Trophoblast cell (in vitro differentiated cells and primary cell): ENCODE measurements at regions not wholly inside any gene's neighbourhood (a gene's known extent, or its start where the extent isn't known, plus 50 kb on each side); places are given as distances from the start of the nearest gene placed in this dataset.
"Not testable (repeated sequence)": the region's sequence is repeated elsewhere in the genome, so short reads cannot be mapped to it uniquely, and the experiment has no call there.

Experiments
- DNase-seq, 2 donors: peaks; one replicate each; pipeline ENCODE4 v3.0.0-alpha.2; 2016
- H2AFZ ChIP-seq: 2 replicates; pipeline ENCODE4 v1.6.1; 2013; ENCODE audit warnings: low read length, moderate library complexity, mild to moderate bottlenecking; ENCODE audit not compliant: insufficient read depth, poor library complexity
- H2AK5ac ChIP-seq: 2 replicates; pipeline ENCODE4 v1.6.1; 2013; ENCODE audit warnings: mild to moderate bottlenecking, low read length
- H2BK120ac ChIP-seq: 2 replicates; pipeline ENCODE4 v1.6.1; 2013; ENCODE audit warnings: low read length, mild to moderate bottlenecking, moderate library complexity; ENCODE audit not compliant: insufficient read depth, poor library complexity
- H2BK12ac ChIP-seq: 2 replicates; pipeline ENCODE4 v1.6.1; 2013; ENCODE audit warnings: mild to moderate bottlenecking, low read length, moderate library complexity
- H2BK5ac ChIP-seq: 2 replicates; pipeline ENCODE4 v1.6.1; 2013; ENCODE audit warnings: low read length, low read depth, moderate library complexity, mild to moderate bottlenecking; ENCODE audit not compliant: poor library complexity
- H3K14ac ChIP-seq: 2 replicates; pipeline ENCODE4 v1.6.1; 2013; ENCODE audit warnings: mild to moderate bottlenecking, low read length
- H3K18ac ChIP-seq: 2 replicates; pipeline ENCODE4 v1.6.1; 2013; ENCODE audit warnings: mild to moderate bottlenecking, low read length
- H3K23ac ChIP-seq: 2 replicates; pipeline ENCODE4 v1.6.1; 2013; ENCODE audit warnings: low read length
- H3K27ac ChIP-seq: 2 replicates; pipeline ENCODE4 v1.5.1; 2013; ENCODE audit warnings: low read depth, mild to moderate bottlenecking, inconsistent platforms, low read length, moderate library complexity
- H3K27me3 ChIP-seq: 2 replicates; pipeline ENCODE4 v1.6.1; 2013; ENCODE audit warnings: inconsistent platforms, mild to moderate bottlenecking, low read length, moderate library complexity; ENCODE audit not compliant: insufficient read depth
- H3K36me3 ChIP-seq, 2 experiments: 1 replicate in 1 of 2; 2 replicates in 1 of 2; pipeline ENCODE4 v1.6.1; 2013; ENCODE audit warnings: low read length in 2 of 2, mild to moderate bottlenecking in 2 of 2, moderate library complexity in 1 of 2; ENCODE audit not compliant: insufficient read depth in 2 of 2, control insufficient read depth in 1 of 2
- H3K4ac ChIP-seq: 2 replicates; pipeline ENCODE4 v1.6.1; 2013; ENCODE audit warnings: low read depth, mild to moderate bottlenecking, low read length, moderate library complexity
- H3K4me1 ChIP-seq, 2 experiments: 1 replicate in 1 of 2; 2 replicates in 1 of 2; pipeline ENCODE4 v1.6.1; 2013; ENCODE audit warnings: low read length in 2 of 2, mild to moderate bottlenecking in 2 of 2, moderate library complexity in 1 of 2; ENCODE audit not compliant: insufficient read depth in 2 of 2, control insufficient read depth in 1 of 2
- H3K4me2 ChIP-seq: 2 replicates; pipeline ENCODE4 v1.6.1; 2013; ENCODE audit warnings: inconsistent platforms, mild to moderate bottlenecking, low read length, moderate library complexity
- H3K4me3 ChIP-seq: 2 replicates; pipeline ENCODE4 v1.5.1; 2013; ENCODE audit warnings: mild to moderate bottlenecking, low read depth, low read length, inconsistent platforms
- H3K79me1 ChIP-seq: one replicate; pipeline ENCODE4 v1.6.1; 2013; ENCODE audit warnings: low read length
- H3K79me2 ChIP-seq: 2 replicates; pipeline ENCODE4 v1.6.1; 2013; ENCODE audit warnings: low read length, mild to moderate bottlenecking; ENCODE audit not compliant: control insufficient read depth, insufficient read depth, poor library complexity
- H3K9ac ChIP-seq: 2 replicates; pipeline ENCODE4 v1.6.1; 2013; ENCODE audit warnings: mild to moderate bottlenecking, low read length
- H3K9me3 ChIP-seq: 2 replicates; pipeline ENCODE4 v1.6.1; 2013; ENCODE audit warnings: low read depth, mild to moderate bottlenecking, control low read depth, inconsistent platforms, low read length; ENCODE audit not compliant: insufficient read depth
- H4K12ac ChIP-seq: 2 replicates; pipeline ENCODE4 v1.6.1; 2013; ENCODE audit warnings: low read depth, mild to moderate bottlenecking, low read length, moderate library complexity
- H4K8ac ChIP-seq: 2 replicates; pipeline ENCODE4 v1.6.1; 2013; ENCODE audit warnings: low read depth, mild to moderate bottlenecking, low read length, moderate library complexity
- H4K91ac ChIP-seq: one replicate; pipeline ENCODE4 v1.6.1; 2013; ENCODE audit warnings: low read depth, mild to moderate bottlenecking, low read length, moderate library complexity
- WGBS: extraction: QIAGEN DNeasy Blood & Tissue Kit; methylation state at CpG from one replicate; pipeline ENCODE4 v1.1.7; 2013; ENCODE audit warnings: missing lambda C conversion rate; ENCODE audit not compliant: insufficient read length, insufficient coverage; ENCODE audit errors: extremely low coverage; 5-methylcytosine and 5-hydroxymethylcytosine counted together

GRCh38 chr10:2767293-2767692, 300.1 kb upstream of the PFKP start:
- H3K9ac ChIP-seq, H2BK120ac ChIP-seq, H2BK5ac ChIP-seq, DNase-seq, H4K91ac ChIP-seq, H3K27ac ChIP-seq, H3K9me3 ChIP-seq, H2BK12ac ChIP-seq, H3K4me2 ChIP-seq, H3K79me2 ChIP-seq, H3K4me3 ChIP-seq, H3K79me1 ChIP-seq, H2AK5ac ChIP-seq, H4K8ac ChIP-seq, H3K23ac ChIP-seq, H2AFZ ChIP-seq, H3K14ac ChIP-seq, H3K4me1 ChIP-seq, H3K36me3 ChIP-seq, H3K27me3 ChIP-seq, H4K12ac ChIP-seq, H3K18ac ChIP-seq, H3K4ac ChIP-seq: not testable (repeated sequence)
- no CpG with 5 or more reads among the region's 5 CpGs for WGBS

DNA sequence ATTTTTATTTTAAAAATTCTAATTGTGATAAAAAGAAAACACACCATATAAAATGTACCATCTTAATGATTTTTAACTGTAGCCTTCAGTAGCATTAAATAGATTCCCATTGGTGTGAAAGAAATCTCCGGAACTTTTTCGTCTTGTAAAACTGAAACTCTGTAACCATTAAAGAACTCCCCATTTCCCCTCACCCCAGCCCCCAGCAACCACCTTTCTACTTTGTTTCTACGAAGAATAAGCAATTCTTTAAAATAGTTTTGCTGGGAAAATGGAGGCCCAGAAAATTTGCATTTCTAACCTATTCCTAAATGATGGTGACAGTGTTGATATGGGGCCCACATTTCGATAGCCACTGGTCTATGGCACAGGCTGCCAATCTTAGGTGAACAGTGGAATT, 305.4 kb upstream of the PFKP start:
- H3K79me1 ChIP-seq = no peaks in the 10 kb centered on the region
- no peak overlapping the region for H4K12ac ChIP-seq
- no peak overlapping the region for H2BK120ac ChIP-seq
- no peak overlapping the region for H2AFZ ChIP-seq
- H2AK5ac ChIP-seq = no peak overlapping the region
- no peaks in the 10 kb centered on the region for H3K36me3 ChIP-seq
- no peak overlapping the region for H3K23ac ChIP-seq
- H2BK12ac ChIP-seq = no peak overlapping the region
- DNase-seq = no peak
- no peaks in the 10 kb centered on the region for H3K4me1 ChIP-seq
- no peak overlapping the region for H3K4me2 ChIP-seq
- H3K27ac ChIP-seq = no peak overlapping the region
- H2BK5ac ChIP-seq = no peak overlapping the region
- H3K79me2 ChIP-seq = no peaks in the 10 kb centered on the region
- no CpG with 5 or more reads among the region's 4 CpGs for WGBS
- no peak overlapping the region for H4K91ac ChIP-seq
- no peak overlapping the region for H3K4me3 ChIP-seq
- H4K8ac ChIP-seq = no peak overlapping the region
- H3K4ac ChIP-seq = no peak overlapping the region
- no peak overlapping the region for H3K14ac ChIP-seq
- no peaks in the 10 kb centered on the region for H3K27me3 ChIP-seq
- no peak overlapping the region for H3K9ac ChIP-seq
- H3K9me3 ChIP-seq = no peaks in the 10 kb centered on the region
- H3K18ac ChIP-seq = no peak overlapping the region

GRCh38 chr10:2761311-2761710, 306.0 kb upstream of the PFKP start:
- Histone ChIP-seq H2AK5ac (no peak overlapping the region), H3K79me1 (no peaks in the 10 kb centered on the region), H4K91ac (no peak overlapping the region), H3K79me2 (no peaks in the 10 kb centered on the region), H3K4me1 (no peaks in the 10 kb centered on the region), H2BK5ac (no peak overlapping the region), H2BK120ac (no peak overlapping the region), H3K36me3 (no peaks in the 10 kb centered on the region), H2AFZ (no peak overlapping the region), H4K12ac (no peak overlapping the region), H3K27ac (no peak overlapping the region), H3K4ac (no peak overlapping the region), H3K18ac (no peak overlapping the region), H4K8ac (no peak overlapping the region), H3K4me2 (no peak overlapping the region), H2BK12ac (no peak overlapping the region), H3K4me3 (no peak overlapping the region), H3K27me3 (no peaks in the 10 kb centered on the region), H3K9ac (no peak overlapping the region), H3K14ac (no peak overlapping the region), H3K9me3 (no peaks in the 10 kb centered on the region), H3K23ac (no peak overlapping the region)
- no CpG with 5 or more reads among the region's 10 CpGs for WGBS
- no peak for DNase-seq

DNA sequence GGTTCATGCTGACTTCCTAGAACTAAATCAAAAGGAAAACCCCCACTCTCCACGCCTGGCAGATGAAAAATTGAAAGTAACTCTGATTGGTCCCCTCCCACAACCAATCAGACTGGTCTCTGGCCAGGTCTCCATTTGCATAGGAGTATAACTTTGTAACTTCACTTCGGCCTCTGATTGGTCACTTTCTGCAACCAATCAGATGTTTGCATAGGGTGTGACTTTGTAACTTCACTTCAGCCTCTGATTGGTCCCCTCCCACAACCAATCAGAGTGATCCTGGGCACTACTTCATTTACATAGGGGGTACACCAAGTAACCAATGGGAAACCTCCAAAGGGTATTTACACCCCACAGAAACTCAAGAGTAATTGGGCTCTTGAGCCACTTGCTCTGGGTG, 306.6 kb upstream of the PFKP start:
- H3K4ac ChIP-seq = no peak overlapping the region

More for the DNA sequence above, 306.6 kb upstream of the PFKP start:
- no peaks in the 10 kb centered on the region for H3K4me1 ChIP-seq
- no peaks in the 10 kb centered on the region for H3K36me3 ChIP-seq
- no peak for DNase-seq
- no peaks in the 10 kb centered on the region for H3K79me1 ChIP-seq
- no peak overlapping the region for H3K4me3 ChIP-seq
- H3K79me2 ChIP-seq = no peaks in the 10 kb centered on the region
- WGBS = no CpG with 5 or more reads among the region's 2 CpGs
- H2BK5ac ChIP-seq = no peak overlapping the region
- H2AK5ac ChIP-seq = no peak overlapping the region
- H3K18ac ChIP-seq = no peak overlapping the region
- no peaks in the 10 kb centered on the region for H3K9me3 ChIP-seq
- H2BK12ac ChIP-seq = no peak overlapping the region
- H3K14ac ChIP-seq = no peak overlapping the region
- H3K27ac ChIP-seq = no peak overlapping the region
- no peaks in the 10 kb centered on the region for H3K27me3 ChIP-seq
- H4K8ac ChIP-seq = no peak overlapping the region
- no peak overlapping the region for H3K9ac ChIP-seq
- H3K23ac ChIP-seq = no peak overlapping the region
- H4K12ac ChIP-seq = no peak overlapping the region
- H3K4me2 ChIP-seq = no peak overlapping the region
- no peak overlapping the region for H2AFZ ChIP-seq
- no peak overlapping the region for H2BK120ac ChIP-seq
- no peak overlapping the region for H4K91ac ChIP-seq
